IPS-18c (cell line): ENCODE measurements at regions not wholly inside any gene's neighbourhood (a gene's known extent, or its start where the extent isn't known, plus 50 kb on each side); places are given as distances from the start of the nearest gene placed in this dataset.

ENCODE experiments used
- H3K4me3 ChIP-seq: 2 replicates; pipeline ENCODE4 v1.7.0; 2013; ENCODE audit warnings: low read depth, mild to moderate bottlenecking, low read length, moderate library complexity; ENCODE audit not compliant: insufficient read depth
- H3K9me3 ChIP-seq: one replicate; pipeline ENCODE4 v1.6.1; 2013; ENCODE audit warnings: mild to moderate bottlenecking, low read length, moderate library complexity; ENCODE audit not compliant: control insufficient read depth, insufficient read depth

DNA sequence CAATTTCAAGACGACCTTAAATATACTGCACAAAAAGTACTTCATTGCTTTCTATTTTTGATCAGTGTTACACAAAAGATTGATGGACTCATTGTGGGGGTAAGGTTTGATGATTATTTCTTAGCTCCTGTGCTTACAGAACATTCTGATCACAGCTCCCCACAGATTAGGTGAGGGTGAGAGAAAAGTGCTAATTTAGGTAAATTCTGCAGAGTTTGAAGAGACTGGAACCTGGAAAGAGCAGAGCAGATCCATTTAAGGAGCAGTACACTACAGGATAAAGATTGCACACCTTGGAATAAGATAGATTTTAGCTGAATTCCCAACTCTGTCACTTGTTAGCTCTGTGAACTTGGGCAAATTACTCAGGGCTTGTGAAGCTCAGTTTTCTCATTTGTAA, 291.9 kb upstream of the CDH7 start:
- no peaks in the 10 kb centered on the region for H3K9me3 ChIP-seq

DNA sequence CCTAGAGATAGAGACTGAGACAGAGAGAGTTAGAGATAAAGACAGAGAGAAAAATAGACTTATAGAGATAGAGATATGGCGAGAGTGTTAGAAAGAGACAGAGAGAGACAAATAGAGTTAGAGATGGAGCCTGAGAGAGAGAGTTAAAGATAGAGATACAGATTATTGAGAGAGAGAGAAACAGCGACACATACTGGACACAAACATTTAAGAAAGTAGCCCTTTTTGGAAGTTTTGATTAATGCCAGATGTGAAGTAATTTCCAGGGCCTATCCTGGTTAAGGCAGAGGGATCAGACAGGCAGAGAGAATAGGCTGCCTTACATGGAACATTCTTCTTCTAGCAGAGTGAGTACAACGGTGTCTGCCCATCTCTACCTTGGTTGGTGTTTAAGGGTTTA, 311.6 kb upstream of the CDH7 start:
- H3K4me3 ChIP-seq = no peak overlapping the region

More for the DNA sequence above, 291.9 kb upstream of the CDH7 start:
- H3K4me3 ChIP-seq = no peak overlapping the region

DNA sequence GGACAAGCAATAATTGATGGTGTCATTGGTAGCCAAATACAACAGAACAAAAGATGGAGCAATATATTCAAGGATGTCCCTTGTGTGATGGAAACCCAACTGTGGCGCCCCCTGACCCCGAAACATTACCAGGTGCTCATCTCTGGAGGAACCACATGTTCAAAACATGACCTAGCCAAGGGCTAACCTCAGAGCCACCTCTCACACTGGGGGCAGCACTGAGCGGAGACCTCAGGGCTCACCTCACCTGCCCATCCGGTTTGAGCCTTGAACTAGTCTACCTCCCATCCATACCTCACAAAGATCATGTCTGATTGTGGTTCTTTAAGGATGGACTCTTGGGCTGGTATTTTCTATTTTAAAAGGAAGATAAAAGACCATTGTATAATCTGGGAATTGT, 314.4 kb upstream of the CDH7 start:
- no peak overlapping the region for H3K4me3 ChIP-seq
- H3K9me3 ChIP-seq = no peaks in the 10 kb centered on the region

More for the DNA sequence above, 311.6 kb upstream of the CDH7 start:
- H3K9me3 ChIP-seq = no peaks in the 10 kb centered on the region

DNA sequence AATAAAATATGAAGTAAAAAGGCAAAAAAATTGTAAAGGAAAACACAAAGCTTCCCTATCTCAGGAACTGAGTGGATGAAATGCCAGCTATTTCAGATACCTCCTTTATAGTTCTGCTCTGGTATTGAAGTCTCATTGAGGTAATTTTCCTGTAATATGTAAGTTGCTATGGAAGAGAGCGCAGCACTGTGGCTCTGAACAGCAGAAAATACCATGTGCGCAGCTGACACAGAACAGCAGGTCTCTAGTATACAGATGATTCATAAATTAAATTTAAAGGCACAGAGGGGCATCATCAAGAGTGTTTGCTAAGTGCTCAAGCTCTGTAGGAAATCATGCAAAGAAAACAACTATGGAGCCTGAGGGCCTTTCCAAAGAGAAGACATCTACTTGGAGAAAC, 315.3 kb upstream of the CDH7 start:
- no peaks in the 10 kb centered on the region for H3K9me3 ChIP-seq
- H3K4me3 ChIP-seq = no peak overlapping the region

DNA sequence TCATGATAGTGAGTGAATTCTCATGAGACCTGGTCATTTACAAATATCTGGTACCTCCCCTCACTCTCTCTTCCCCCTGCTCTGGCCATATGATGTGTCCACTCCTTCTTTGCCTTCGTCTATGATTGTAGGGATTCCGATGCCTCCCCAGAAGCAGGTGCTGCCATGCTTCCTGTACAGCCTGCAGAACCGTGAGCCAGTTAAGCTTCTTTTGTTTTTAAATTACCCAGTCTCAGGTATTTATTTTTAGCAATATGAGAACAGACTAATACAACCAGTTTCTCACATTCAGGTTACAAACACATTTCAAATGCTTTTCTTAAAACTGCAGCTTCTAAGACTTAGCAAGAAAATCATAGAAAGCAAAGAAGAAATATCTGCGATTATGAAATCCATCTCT, 321.2 kb upstream of the CDH7 start:
- no peaks in the 10 kb centered on the region for H3K9me3 ChIP-seq
- H3K4me3 ChIP-seq = no peak overlapping the region

DNA sequence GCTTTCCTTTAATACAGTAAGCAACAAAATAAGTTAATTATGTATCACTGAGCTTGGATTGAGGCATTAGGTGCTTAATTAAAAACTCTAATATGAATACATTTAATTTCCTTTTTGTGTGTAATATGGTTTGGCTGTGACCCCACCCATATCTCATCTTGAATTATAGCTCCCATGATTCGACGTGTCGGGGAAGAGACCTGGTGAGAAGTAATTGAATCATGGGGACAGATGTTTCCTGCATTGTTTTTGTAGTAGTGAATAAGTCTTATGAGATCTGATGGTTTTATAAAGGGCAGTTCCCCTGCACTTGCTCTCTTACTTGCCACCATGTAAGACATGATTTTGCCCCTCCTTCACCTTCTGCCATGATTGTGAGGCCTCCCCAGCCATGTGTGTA, 325.4 kb upstream of the CDH7 start:
- Histone ChIP-seq H3K4me3 (no peak overlapping the region), H3K9me3 (no peaks in the 10 kb centered on the region)

DNA sequence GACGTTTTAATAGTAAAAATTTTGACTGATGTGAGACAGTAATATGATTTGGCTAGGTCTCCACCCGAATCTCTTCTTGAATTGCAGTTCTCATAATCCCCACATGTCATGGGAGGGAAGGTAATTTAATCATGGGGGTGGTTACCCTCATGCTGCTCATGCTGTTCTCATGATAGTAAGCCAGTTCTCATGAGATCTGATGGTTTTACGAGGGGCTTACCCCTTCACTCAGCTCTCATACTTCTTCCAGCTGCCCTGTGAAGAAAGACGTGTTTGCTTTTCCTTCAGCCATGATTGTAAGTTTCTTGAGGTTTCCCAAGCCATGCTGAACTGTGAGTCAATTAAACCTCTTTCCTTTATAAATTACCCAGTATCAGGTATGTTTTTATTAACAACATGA, 327.0 kb upstream of the CDH7 start:
- Histone ChIP-seq H3K9me3 (no peaks in the 10 kb centered on the region), H3K4me3 (no peak overlapping the region)

DNA sequence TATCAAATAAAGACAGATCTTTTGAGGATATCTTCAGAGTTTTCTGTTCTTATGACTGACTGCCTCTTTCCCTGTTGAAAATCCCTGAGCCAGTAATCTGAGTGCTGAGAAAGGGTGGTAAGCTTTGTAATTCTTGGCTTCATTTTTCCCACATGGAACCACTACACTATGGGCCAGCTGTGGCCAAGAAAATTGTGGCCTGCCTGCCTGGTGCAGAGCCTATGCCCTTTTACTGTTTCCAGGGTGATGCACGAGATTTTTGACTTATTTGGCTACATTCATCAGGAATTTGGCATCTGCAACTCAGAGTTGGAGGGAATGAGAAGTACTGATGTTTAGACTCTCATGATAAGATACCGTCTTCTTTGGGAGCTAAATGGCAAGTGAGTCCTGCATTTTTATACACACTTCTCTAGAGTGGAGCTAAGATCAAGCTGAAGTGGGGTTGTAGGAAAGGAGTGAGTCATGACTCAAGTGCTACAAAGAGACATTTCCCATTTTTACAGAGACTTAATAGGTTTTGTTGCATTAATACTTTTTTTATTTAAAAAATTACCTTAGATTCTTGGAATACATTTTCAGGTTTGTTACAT, 328.2 kb upstream of the CDH7 start:
- Histone ChIP-seq H3K9me3 (no peaks in the 10 kb centered on the region), H3K4me3 (no peak overlapping the region)

DNA sequence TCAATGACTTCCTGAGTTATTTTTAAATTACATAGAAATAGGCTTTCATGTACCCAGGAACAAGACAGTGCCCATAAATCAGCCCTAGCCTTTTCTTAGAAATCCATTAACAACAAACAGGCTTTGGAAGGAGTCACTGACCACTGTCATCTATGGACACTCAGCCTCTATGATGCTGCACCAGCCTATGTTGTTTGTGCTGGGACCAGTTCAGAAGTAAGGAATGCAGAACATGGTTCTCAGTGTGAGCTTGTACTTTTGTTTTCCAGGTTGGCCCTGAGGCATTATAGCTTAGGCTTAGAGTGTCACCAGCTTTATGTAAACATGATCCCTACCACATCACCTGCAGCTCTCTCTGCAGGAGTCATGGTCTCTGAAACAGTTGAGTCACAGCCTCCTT, 335.7 kb upstream of the CDH7 start:
- Histone ChIP-seq H3K9me3 (no peaks in the 10 kb centered on the region), H3K4me3 (no peak overlapping the region)

DNA sequence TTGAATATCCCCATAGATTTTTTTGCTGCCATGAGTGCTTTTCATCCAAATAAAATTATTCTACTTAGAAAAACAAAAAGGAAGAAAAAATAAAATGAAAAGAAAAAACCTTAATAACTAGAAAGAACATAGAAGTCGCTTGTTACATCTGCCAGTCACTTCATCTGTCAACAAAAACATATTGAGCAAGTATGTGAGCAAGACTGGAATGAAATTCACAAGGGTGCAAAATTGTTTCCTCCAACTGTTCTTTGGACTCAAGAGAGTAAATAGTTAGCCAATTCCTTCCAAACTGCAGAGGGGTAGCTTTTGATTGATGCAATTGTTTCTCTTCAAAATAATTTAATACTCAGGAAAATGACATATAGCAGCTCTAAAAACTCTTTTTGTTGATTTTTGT, 336.3 kb upstream of the CDH7 start:
- Histone ChIP-seq H3K9me3 (no peaks in the 10 kb centered on the region), H3K4me3 (no peak overlapping the region)

DNA sequence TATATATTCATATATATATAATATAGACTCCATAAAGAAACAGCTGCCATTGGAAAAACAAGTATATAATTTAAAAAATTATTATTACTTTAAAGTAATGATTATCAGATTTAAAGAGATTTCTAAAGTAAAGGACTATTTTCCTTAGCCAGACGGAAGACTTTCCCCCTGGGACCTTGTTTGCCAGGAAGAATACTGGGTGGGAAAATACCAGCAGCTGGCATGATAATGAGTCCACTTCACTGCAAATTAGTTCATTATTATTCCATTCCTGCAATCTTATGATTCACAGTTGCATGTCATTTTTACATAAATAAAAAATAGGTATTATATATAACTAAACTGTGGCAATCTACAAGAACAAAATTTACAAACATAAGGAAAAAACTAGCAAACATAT, 339.8 kb upstream of the CDH7 start:
- no peak overlapping the region for H3K4me3 ChIP-seq
- no peaks in the 10 kb centered on the region for H3K9me3 ChIP-seq

DNA sequence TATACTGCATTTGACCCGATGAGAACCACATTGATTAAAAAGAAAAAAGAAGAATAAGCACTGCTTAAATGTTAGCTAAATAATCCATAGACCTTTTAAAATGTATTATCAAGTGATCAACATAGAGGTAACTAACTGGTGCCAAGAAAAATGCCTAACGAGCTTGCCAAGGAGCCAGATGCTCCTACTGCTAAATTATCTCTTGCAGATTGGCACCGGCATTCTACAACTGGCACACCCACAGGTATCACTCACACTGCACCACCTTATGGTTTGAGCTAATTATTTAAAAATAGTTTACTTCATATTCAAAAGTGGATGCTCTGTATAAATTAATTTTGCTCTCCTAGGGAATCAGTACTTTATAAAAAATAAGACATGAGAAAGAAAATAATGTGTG, 341.6 kb upstream of the CDH7 start:
- Histone ChIP-seq H3K4me3 (no peak overlapping the region), H3K9me3 (no peaks in the 10 kb centered on the region)

DNA sequence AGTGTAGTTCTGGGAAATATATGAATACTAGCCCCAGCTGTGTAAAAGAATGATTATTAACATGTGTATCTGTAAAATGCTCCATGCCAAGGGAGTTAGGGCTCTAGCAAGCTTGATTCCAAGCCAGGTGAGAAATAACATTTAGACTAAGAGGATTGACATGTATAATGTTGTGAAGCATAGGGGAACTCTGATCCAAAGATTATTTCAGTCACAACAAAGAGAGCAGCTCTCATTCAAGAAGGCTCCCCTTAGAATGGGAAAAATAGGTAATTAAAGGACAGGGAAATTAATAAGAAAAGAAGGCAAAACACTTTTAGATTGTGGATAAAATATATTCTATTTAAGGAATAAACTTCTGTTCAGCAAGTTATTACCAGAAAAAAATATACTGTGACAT, 347.3 kb upstream of the CDH7 start:
- Histone ChIP-seq H3K4me3 (no peak overlapping the region), H3K9me3 (no peaks in the 10 kb centered on the region)

DNA sequence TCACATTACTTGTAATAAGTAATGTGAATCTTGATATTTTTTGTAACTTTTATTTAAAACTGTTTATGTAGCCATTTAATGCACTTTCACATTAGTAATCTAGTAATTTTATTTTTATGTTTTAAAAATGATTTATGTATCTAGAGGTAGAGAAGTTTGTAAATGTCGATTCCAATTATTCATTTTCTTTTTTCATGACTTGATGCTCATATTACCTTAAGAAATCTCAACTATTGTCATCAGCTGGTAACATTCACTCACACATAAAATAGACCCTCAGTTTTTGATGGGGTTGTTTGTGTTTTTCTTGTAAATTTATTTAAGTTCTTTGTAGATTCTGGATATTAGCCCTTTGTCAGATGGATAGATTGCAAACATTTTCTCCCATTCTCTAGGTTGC, 351.7 kb upstream of the CDH7 start:
- no peak overlapping the region for H3K4me3 ChIP-seq
- no peaks in the 10 kb centered on the region for H3K9me3 ChIP-seq

DNA sequence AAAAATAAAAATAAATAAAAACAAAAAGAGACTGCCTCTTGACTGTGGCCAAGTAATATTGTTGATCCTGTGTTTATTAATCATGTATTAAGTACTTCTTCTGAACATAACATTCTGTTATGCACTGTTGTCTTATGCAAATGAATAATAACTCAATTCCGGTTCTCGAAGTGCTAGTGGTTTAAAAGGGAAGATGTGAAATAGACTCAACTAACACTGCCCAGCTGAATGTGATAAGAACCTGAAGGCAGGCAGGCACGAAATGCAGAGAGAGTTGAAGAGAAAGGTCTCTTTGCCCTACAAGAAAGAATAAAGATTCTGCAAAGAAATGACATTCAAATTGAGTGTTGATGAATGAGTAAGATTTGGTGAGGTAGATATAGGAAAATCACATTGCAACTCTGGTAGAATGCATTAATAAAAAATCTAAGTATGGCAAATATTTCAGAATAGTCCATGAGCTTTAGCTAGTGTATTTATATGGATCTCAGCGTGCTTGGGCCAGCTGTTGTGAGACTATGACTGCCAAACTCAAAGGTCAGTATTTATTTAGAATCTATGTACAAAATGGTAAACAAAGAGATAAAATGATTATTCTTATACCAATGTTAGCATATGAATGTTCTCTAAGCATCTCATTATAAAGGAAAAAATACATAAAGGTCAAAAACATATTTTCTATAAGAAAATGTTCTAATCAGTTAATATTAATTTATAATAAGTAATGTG, 352.3 kb upstream of the CDH7 start:
- Histone ChIP-seq H3K9me3 (no peaks in the 10 kb centered on the region), H3K4me3 (no peak overlapping the region)

DNA sequence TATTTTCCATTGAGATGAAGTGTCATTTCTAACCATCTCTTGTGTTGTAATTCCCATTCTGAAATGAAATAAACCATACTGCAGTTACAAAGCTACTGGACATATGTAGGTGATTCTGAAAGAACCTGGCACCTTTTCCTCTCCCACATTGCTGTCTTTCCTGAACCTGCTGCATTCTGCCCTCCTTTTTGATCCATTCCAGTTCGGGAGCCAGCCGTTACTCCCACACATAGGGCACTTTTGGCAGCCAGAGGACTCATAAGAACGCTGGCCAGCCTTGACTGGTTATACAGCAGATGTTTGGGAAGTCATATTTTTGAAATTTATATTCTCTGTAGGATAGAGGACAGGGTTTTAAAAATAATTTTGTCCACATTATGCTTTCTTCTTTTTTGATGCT, 369.8 kb upstream of the CDH7 start:
- no peaks in the 10 kb centered on the region for H3K9me3 ChIP-seq
- H3K4me3 ChIP-seq = no peak overlapping the region

DNA sequence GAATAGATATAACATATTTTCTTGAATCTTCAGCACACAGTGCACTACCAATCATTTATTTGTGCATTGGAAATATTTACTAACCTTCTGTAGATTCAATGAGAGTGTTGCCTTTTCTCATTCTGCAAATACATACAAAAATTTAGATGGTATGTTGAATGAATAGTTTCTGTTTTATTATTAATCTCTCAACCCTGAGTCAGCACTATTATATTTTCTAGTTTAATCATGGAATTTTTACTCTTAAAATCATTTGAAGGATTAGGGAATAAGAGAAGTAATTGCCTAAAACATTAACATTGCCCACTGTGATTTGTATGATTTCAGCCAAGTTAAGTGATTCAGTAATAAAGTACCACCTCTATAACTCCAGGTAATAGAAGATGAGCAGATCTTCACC, 370.2 kb upstream of the CDH7 start:
- no peak overlapping the region for H3K4me3 ChIP-seq
- no peaks in the 10 kb centered on the region for H3K9me3 ChIP-seq

DNA sequence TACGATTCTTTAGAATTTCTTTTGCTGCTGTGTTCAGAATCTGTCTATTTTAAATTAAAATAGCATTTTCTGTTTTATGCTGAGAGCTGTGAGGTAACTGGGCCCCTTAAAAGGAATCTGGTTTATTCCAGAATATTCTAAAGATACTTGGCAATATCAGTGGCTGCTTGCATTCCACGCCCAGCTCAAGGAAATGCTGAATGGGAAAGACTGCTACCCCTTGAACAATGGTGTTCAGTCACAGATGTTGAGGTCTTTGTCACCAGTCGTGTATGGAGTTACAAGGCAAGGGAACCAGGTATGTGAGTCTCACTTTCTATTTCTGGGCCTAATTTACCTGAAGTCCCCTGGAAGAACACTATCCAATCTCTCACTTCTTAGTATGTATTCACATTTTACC, 377.9 kb upstream of the CDH7 start:
- Histone ChIP-seq H3K9me3 (no peaks in the 10 kb centered on the region), H3K4me3 (no peak overlapping the region)
